ENCODE measurements at regions not wholly inside any gene's neighbourhood (a gene's known extent, or its start where the extent isn't known, plus 50 kb on each side); places are given as distances from the start of the nearest gene placed in this dataset.
"Not testable (repeated sequence)": the region's sequence is repeated elsewhere in the genome, so short reads cannot be mapped to it uniquely, and the experiment has no call there.

- TF ChIP-seq CTCF (IDR thresholded peaks at IDR 0.05); CEBPB (IDR thresholded peaks at IDR 0.05); RAD21 (conservative IDR thresholded peaks at IDR 0.05 in 1 of 2, IDR thresholded peaks at IDR 0.05 in 1 of 2); EP300 (IDR thresholded peaks at IDR 0.05); KDM5A (IDR thresholded peaks at IDR 0.05); JUN (IDR thresholded peaks at IDR 0.05): not testable (repeated sequence)
These were observed 98.8 kb upstream of the GOLGA6L6 start for GRCh38 chr15:20640427-20640826.
